ENCODE measurements at regions not wholly inside any gene's neighbourhood (a gene's known extent, or its start where the extent isn't known, plus 50 kb on each side); places are given as distances from the start of the nearest gene placed in this dataset.
"Not testable (repeated sequence)": the region's sequence is repeated elsewhere in the genome, so short reads cannot be mapped to it uniquely, and the experiment has no call there.

DNA sequence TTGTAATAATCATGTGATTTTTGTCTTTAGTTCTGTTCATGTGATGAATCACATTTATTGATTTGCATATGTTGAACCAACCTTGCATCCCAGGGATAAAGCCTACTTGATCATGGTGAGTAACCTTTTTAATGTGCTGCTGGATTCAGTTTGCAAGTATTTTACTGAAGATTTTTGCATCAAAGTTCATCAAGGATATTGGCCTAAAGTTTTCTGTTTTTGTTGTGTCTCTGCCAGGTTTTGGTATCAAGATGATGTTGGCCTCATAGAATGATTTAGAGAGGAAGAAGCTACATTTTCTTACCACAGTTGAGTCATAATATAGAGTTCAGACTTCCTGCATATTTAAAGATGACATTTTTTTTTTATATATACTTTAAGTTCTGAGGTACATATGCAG lies 455.9 kb downstream of the PLPP3 start:
- DNase-seq = no peak
- no peak overlapping the region for H3K4me3 Mint-ChIP-seq (ENCODE audit: low read depth, unreplicated experiment)

DNA sequence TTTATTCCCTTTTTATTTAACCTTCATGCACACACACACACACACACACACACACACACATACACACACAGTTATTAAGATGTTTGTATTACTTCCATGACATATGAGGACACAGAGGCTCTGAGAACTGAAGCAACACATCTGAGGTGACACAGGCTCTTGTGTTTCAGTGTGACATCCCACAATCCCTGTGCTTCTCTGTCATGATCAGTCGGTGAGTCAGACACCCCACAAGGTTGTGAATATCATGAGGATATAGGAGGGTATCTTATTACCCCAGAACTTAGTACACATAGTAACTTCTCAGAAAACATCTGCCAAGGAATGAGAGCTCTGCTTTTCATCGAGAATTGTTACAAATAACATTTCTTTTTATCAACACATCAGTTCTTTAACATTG lies 459.3 kb downstream of the PLPP3 start:
- H3K9me3 Mint-ChIP-seq (ENCODE audit: low read depth, unreplicated experiment) = peaks cover 16% of the 10 kb centered on the region
- no peaks in the 10 kb centered on the region for H3K36me3 Mint-ChIP-seq (ENCODE audit: insufficient read depth, unreplicated experiment)
- no TSS peak for BruUV-seq (replicated peaks)
- H3K27me3 Mint-ChIP-seq (ENCODE audit: unreplicated experiment) = no peaks in the 10 kb centered on the region
- H3K27ac Mint-ChIP-seq (ENCODE audit: unreplicated experiment) = no peak overlapping the region
- no peaks in the 10 kb centered on the region for H3K4me1 Mint-ChIP-seq (ENCODE audit: low read depth, unreplicated experiment)
- DNase-seq = no peak
- TF ChIP-seq CTCF (IDR thresholded peaks at IDR 0.05; ENCODE audit: unreplicated experiment) = no peak
- CTCF ChIA-PET = no interaction called here
- H3K4me3 Mint-ChIP-seq (ENCODE audit: low read depth, unreplicated experiment) = no peak overlapping the region
- intact Hi-C loops (cut with micrococcal nuclease; ENCODE audit: unreplicated experiment) = no loop called here

More for the DNA sequence above, 455.9 kb downstream of the PLPP3 start:
- no peak for TF ChIP-seq CTCF (IDR thresholded peaks at IDR 0.05; ENCODE audit: unreplicated experiment)
- H3K4me1 Mint-ChIP-seq (ENCODE audit: low read depth, unreplicated experiment) = no peaks in the 10 kb centered on the region
- H3K36me3 Mint-ChIP-seq (ENCODE audit: insufficient read depth, unreplicated experiment) = no peaks in the 10 kb centered on the region
- no peak overlapping the region for H3K27ac Mint-ChIP-seq (ENCODE audit: unreplicated experiment)
- BruUV-seq (replicated peaks) = no TSS peak
- peaks cover 12% of the 10 kb centered on the region for H3K9me3 Mint-ChIP-seq (ENCODE audit: low read depth, unreplicated experiment)
- intact Hi-C loops (cut with micrococcal nuclease; ENCODE audit: unreplicated experiment) = no loop called here
- no peaks in the 10 kb centered on the region for H3K27me3 Mint-ChIP-seq (ENCODE audit: unreplicated experiment)
- CTCF ChIA-PET = no interaction called here

DNA sequence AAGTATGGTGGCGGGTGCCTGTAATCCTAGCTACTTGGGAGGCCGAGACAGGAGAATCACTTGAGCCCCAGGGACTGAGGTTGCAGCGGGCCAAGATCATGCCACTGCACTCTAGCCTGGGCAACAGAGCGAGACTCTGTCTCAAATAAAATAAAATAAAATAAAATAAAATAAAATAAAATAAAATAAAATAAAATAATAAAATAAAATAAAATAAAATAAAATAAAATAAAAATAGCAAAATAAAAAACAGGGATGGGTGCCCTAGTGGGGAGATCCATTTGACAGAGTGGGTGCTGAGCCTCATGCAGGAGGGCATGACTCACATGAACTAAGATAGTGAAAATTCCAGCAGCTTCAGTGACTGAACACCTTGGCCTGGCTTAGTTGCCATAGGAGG lies 460.7 kb downstream of the PLPP3 start:
- BruUV-seq (replicated peaks); CTCF ChIA-PET: not testable (repeated sequence)

DNA sequence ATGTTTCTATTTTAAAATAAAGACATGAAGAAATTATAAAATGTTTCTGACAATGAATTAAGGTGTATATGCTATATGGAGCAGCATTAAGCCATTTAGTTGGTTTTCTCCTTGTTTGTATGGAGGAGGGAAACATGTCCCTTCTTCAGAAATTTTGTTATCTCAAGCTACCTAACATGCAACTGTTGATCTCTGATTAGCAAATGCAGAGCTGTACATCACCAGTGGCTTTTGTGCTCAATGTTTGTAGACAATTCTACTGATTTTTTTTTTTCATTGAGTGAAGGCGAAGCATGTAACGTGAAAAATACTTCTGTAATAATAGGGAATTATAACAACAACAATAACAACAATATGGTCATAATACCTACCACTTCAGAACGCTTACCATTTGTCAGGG lies 463.7 kb downstream of the PLPP3 start:
- no peaks in the 10 kb centered on the region for H3K36me3 Mint-ChIP-seq (ENCODE audit: insufficient read depth, unreplicated experiment)
- TF ChIP-seq CTCF (IDR thresholded peaks at IDR 0.05; ENCODE audit: unreplicated experiment) = no peak
- BruUV-seq (replicated peaks) = no TSS peak
- no peaks in the 10 kb centered on the region for H3K4me1 Mint-ChIP-seq (ENCODE audit: low read depth, unreplicated experiment)
- no peak overlapping the region for H3K27ac Mint-ChIP-seq (ENCODE audit: unreplicated experiment)
- H3K4me3 Mint-ChIP-seq (ENCODE audit: low read depth, unreplicated experiment) = no peak overlapping the region
- H3K9me3 Mint-ChIP-seq (ENCODE audit: low read depth, unreplicated experiment) = peaks cover 14% of the 10 kb centered on the region
- H3K27me3 Mint-ChIP-seq (ENCODE audit: unreplicated experiment) = no peaks in the 10 kb centered on the region
- no peak for DNase-seq
- intact Hi-C loops (cut with micrococcal nuclease; ENCODE audit: unreplicated experiment) = no loop called here
- CTCF ChIA-PET = no interaction called here

More for the DNA sequence above, 460.7 kb downstream of the PLPP3 start:
- H3K36me3 Mint-ChIP-seq (ENCODE audit: insufficient read depth, unreplicated experiment); DNase-seq; H3K27ac Mint-ChIP-seq (ENCODE audit: unreplicated experiment); intact Hi-C loops (cut with micrococcal nuclease; ENCODE audit: unreplicated experiment); H3K27me3 Mint-ChIP-seq (ENCODE audit: unreplicated experiment); H3K4me3 Mint-ChIP-seq (ENCODE audit: low read depth, unreplicated experiment); H3K4me1 Mint-ChIP-seq (ENCODE audit: low read depth, unreplicated experiment): not testable (repeated sequence)
- peaks cover 18% of the 10 kb centered on the region for H3K9me3 Mint-ChIP-seq (ENCODE audit: low read depth, unreplicated experiment)

- Mint-ChIP-seq H3K36me3 (ENCODE audit: insufficient read depth, unreplicated experiment) (no peaks in the 10 kb centered on the region), H3K4me1 (ENCODE audit: low read depth, unreplicated experiment) (no peaks in the 10 kb centered on the region), H3K27ac (ENCODE audit: unreplicated experiment) (no peak overlapping the region), H3K27me3 (ENCODE audit: unreplicated experiment) (no peaks in the 10 kb centered on the region), H3K9me3 (ENCODE audit: low read depth, unreplicated experiment) (peaks cover 17% of the 10 kb centered on the region), H3K4me3 (ENCODE audit: low read depth, unreplicated experiment) (no peak overlapping the region)
- no peak for DNase-seq
- BruUV-seq (replicated peaks) = no TSS peak
- no peak for TF ChIP-seq CTCF (IDR thresholded peaks at IDR 0.05; ENCODE audit: unreplicated experiment)
- CTCF ChIA-PET = no interaction called here
- intact Hi-C loops (cut with micrococcal nuclease; ENCODE audit: unreplicated experiment) = no loop called here
Observed at GRCh38 chr1:56113679-56114078, 465.7 kb downstream of the PLPP3 start.

Measured in Calu3 (cell line).